PC-9 (cell line): ENCODE measurements at regions not wholly inside any gene's neighbourhood (a gene's known extent, or its start where the extent isn't known, plus 50 kb on each side); places are given as distances from the start of the nearest gene placed in this dataset.

Experiments used
- BruUV-seq: library from RNA; stranded (reverse); fragments of 400-500 nt; replicated peaks from 2 replicates; lab custom pipeline; 2021; lab: Mats Ljungman, UMichigan
- CTCF ChIA-PET: fragments of 300-600 bp; sonication (Branson Sonifier 250); formaldehyde crosslinking; loops from one replicate; lab custom pipeline; 2022; ENCODE audit warnings: antibody characterized with exemption; lab: Charles Lee
- POLR2A ChIA-PET: fragments of 300-600 bp; sonication (Branson Sonifier 250); formaldehyde crosslinking; loops from one replicate; lab custom pipeline; 2022; ENCODE audit warnings: antibody characterized with exemption; ENCODE audit not compliant: unreplicated experiment; lab: Charles Lee
- DNase-seq, 2 experiments: peaks; one replicate each; pipeline versions ENCODE4 v3.0.0 to v3.0.0-alpha.2; 2015 to 2022; ENCODE audit warnings: mixed read lengths in 1 of 2
- H2AFZ ChIP-seq: fragments of 200-600 bp; sonication (generic); 2 replicates; pipeline ENCODE4 v1.8.1; 2017; ENCODE audit warnings: antibody characterized with exemption
- H3F3A ChIP-seq: fragments of 200-600 bp; sonication (generic); 2 replicates; pipeline ENCODE4 v1.8.1; 2017; ENCODE audit warnings: antibody characterized with exemption, mild to moderate bottlenecking, low read depth; ENCODE audit not compliant: insufficient read depth
- H3K27ac ChIP-seq: fragments of 200-600 bp; sonication (generic); 2 replicates; pipeline ENCODE4 v1.6.1; 2016; ENCODE audit warnings: mixed run types
- H3K27me3 ChIP-seq: fragments of 200-600 bp; sonication (generic); 2 replicates; pipeline ENCODE4 v1.6.1; 2016; ENCODE audit warnings: low read depth, mixed run types; ENCODE audit not compliant: insufficient read depth
- H3K36me3 ChIP-seq: fragments of 200-600 bp; sonication (generic); 2 replicates; pipeline ENCODE4 v1.6.1; 2016; ENCODE audit warnings: low read depth, mixed run types
- H3K4me1 ChIP-seq: fragments of 200-600 bp; sonication (generic); replicated peaks from 2 replicates; pipeline ENCODE4 v1.6.1; 2016; ENCODE audit warnings: mixed run types; ENCODE audit not compliant: insufficient read depth
- H3K4me2 ChIP-seq: fragments of 200-600 bp; sonication (generic); 2 replicates; pipeline ENCODE4 v1.6.1; 2017; ENCODE audit warnings: mixed run types
- H3K4me3 ChIP-seq: fragments of 200-600 bp; sonication (generic); 2 replicates; pipeline ENCODE4 v1.6.1; 2016; ENCODE audit warnings: mixed run types
- H3K79me2 ChIP-seq: fragments of 200-600 bp; sonication (generic); 2 replicates; pipeline ENCODE4 v1.6.1; 2017; ENCODE audit warnings: low read depth, mixed run types
- H3K9me2 ChIP-seq: fragments of 200-600 bp; sonication (generic); 2 replicates; pipeline ENCODE4 v1.8.1; 2017; ENCODE audit warnings: mild to moderate bottlenecking; ENCODE audit not compliant: insufficient read depth
- H3K9me3 ChIP-seq: fragments of 200-600 bp; sonication (generic); 2 replicates; pipeline ENCODE4 v1.8.1; 2016; ENCODE audit warnings: low read depth; ENCODE audit not compliant: insufficient read depth
- H4K20me1 ChIP-seq: fragments of 200-600 bp; sonication (generic); 2 replicates; pipeline ENCODE4 v1.8.1; 2017; ENCODE audit not compliant: insufficient read depth
- CTCF ChIP-seq: fragments of 200-600 bp; sonication (generic); conservative IDR thresholded peaks from 2 replicates; pipeline ENCODE4 v1.6.1; 2017; ENCODE audit warnings: mixed run types, antibody characterized with exemption, mild to moderate bottlenecking, moderate library complexity
- EZH2 ChIP-seq: fragments of 200-600 bp; sonication (generic); IDR thresholded peaks from 2 replicates; pipeline ENCODE4 v1.8.0; 2017; ENCODE audit warnings: antibody characterized with exemption, low read depth
- intact Hi-C: fragments of 100-400 bp; cut with micrococcal nuclease; formaldehyde crosslinking; loops from one replicate; pipeline ENCODE4 v1.10.0; 2022; ENCODE audit not compliant: unreplicated experiment

GRCh38 chr6:99867026-99867425, 127.0 kb downstream of the MCHR2 start:
- TF ChIP-seq EZH2 (no peak), CTCF (no peak)
- H3F3A ChIP-seq: no peaks in the 10 kb centered on the region
- H3K4me3 ChIP-seq: no peak overlapping the region
- POLR2A ChIA-PET: no interaction called here
- H3K9me2 ChIP-seq: no peaks in the 10 kb centered on the region
- H3K4me1 ChIP-seq: no peaks in the 10 kb centered on the region
- intact Hi-C loops: loop anchor here (5.0 kb wide), 2 partner anchors 135 to 610 kb away; no protein-coding TSS in a partner anchor
- H3K27ac ChIP-seq: no peak overlapping the region
- BruUV-seq: no TSS peak
- 0 out of 2 replicates have a peak, but pooled peaks cover 9% of the 10 kb centered on the region for H3K27me3 ChIP-seq
- no peaks in the 10 kb centered on the region for H3K79me2 ChIP-seq
- CTCF ChIA-PET: no interaction called here
- DNase-seq: no peak
- H2AFZ ChIP-seq: no peak overlapping the region
- no peaks in the 10 kb centered on the region for H3K9me3 ChIP-seq
- no peaks in the 10 kb centered on the region for H3K36me3 ChIP-seq
- no peak overlapping the region for H3K4me2 ChIP-seq
- H4K20me1 ChIP-seq: no peaks in the 10 kb centered on the region

GRCh38 chr6:99868074-99868702, 125.8 kb downstream of the MCHR2 start:
- no peak overlapping the region for H3K27ac ChIP-seq
- CTCF ChIA-PET: interaction anchor here (0.6 to 1.5 kb wide), 7 partner anchors 69 to 1358 kb away, joined by 3 to 9 read pairs (median 4); no protein-coding TSS in a partner anchor

More at GRCh38 chr6:99868074-99868702, 125.8 kb downstream of the MCHR2 start:
- Histone ChIP-seq H3K4me2 (peak overlapping the region; percentile 35; the same call in 1 of the 2 replicates), H2AFZ (peak overlapping the region; percentile 3; the same call in 1 of the 2 replicates), H3K36me3 (no peaks in the 10 kb centered on the region), H3K27me3 (0 out of 2 replicates have a peak, but pooled peaks cover 9% of the 10 kb centered on the region), H3F3A (no peaks in the 10 kb centered on the region), H4K20me1 (no peaks in the 10 kb centered on the region), H3K9me3 (no peaks in the 10 kb centered on the region), H3K4me1 (no peaks in the 10 kb centered on the region), H3K9me2 (no peaks in the 10 kb centered on the region), H3K4me3 (no peak overlapping the region), H3K79me2 (no peaks in the 10 kb centered on the region)
- POLR2A ChIA-PET: no interaction called here
- no TSS peak for BruUV-seq
- TF ChIP-seq CTCF: peak; percentile 90
- no peak for TF ChIP-seq EZH2
- peak; percentile 39 to 71 for DNase-seq
- intact Hi-C loops: loop anchor here (1.0 to 5.0 kb wide), 4 partner anchors 134 to 791 kb away; no protein-coding TSS in a partner anchor
